PC-9 (cell line): ENCODE measurements at regions not wholly inside any gene's neighbourhood (a gene's known extent, or its start where the extent isn't known, plus 50 kb on each side); places are given as distances from the start of the nearest gene placed in this dataset.

Experiments used
- CTCF ChIP-seq: fragments of 200-600 bp; sonication (generic); conservative IDR thresholded peaks from 2 replicates; pipeline ENCODE4 v1.6.1; 2017; ENCODE audit warnings: mixed run types, antibody characterized with exemption, mild to moderate bottlenecking, moderate library complexity
- EZH2 ChIP-seq: fragments of 200-600 bp; sonication (generic); IDR thresholded peaks from 2 replicates; pipeline ENCODE4 v1.8.0; 2017; ENCODE audit warnings: antibody characterized with exemption, low read depth

- TF ChIP-seq CTCF: no peak
- TF ChIP-seq EZH2: no peak
Observed at GRCh38 chr4:163833669-163834068, 339.2 kb downstream of the TMA16 start.
